Inflammatory macrophage treated with lipopolysaccharide for 1 hour (primary cell): ENCODE measurements at regions not wholly inside any gene's neighbourhood (a gene's known extent, or its start where the extent isn't known, plus 50 kb on each side); places are given as distances from the start of the nearest gene placed in this dataset.
"Not testable (repeated sequence)": the region's sequence is repeated elsewhere in the genome, so short reads cannot be mapped to it uniquely, and the experiment has no call there.

Experiments
- DNase-seq, 2 donors: peaks; one replicate each; pipeline ENCODE4 v3.0.0-alpha.2; 2020 to 2022

- no peak for DNase-seq
Measured at GRCh38 chrX:28188526-28188925, 207.3 kb upstream of the DCAF8L1 start.

GRCh38 chrX:28180096-28180495 lies 198.8 kb upstream of the DCAF8L1 start:
- DNase-seq = no peak

- no peak for DNase-seq
Measured at GRCh38 chrX:28178206-28178605, 197.0 kb upstream of the DCAF8L1 start.

- no peak for DNase-seq
Measured at GRCh38 chrX:28177202-28177601, 196.0 kb upstream of the DCAF8L1 start.

GRCh38 chrX:28170713-28171112 lies 189.5 kb upstream of the DCAF8L1 start:
- DNase-seq = no peak

- no peak for DNase-seq
Measured at GRCh38 chrX:28158019-28158777, 176.9 kb upstream of the DCAF8L1 start.

GRCh38 chrX:28152263-28152662 lies 171.0 kb upstream of the DCAF8L1 start:
- DNase-seq = not testable (repeated sequence)

- DNase-seq = no peak
Measured at GRCh38 chrX:28135378-28136047, 154.3 kb upstream of the DCAF8L1 start.

GRCh38 chrX:28133763-28134162 lies 152.5 kb upstream of the DCAF8L1 start:
- no peak for DNase-seq

GRCh38 chrX:28127662-28128061 lies 146.4 kb upstream of the DCAF8L1 start:
- DNase-seq = no peak

- no peak for DNase-seq
Measured at GRCh38 chrX:28126886-28127285, 145.6 kb upstream of the DCAF8L1 start.

- DNase-seq = no peak
Measured at GRCh38 chrX:28124416-28124815, 143.2 kb upstream of the DCAF8L1 start.

- DNase-seq = not testable (repeated sequence)
Measured at GRCh38 chrX:28120580-28121245, 139.5 kb upstream of the DCAF8L1 start.

- DNase-seq = no peak
Measured at GRCh38 chrX:28120072-28120471, 138.8 kb upstream of the DCAF8L1 start.

GRCh38 chrX:28108186-28108945 lies 127.1 kb upstream of the DCAF8L1 start:
- no peak for DNase-seq

- DNase-seq = no peak
Measured at GRCh38 chrX:28099166-28099565, 117.9 kb upstream of the DCAF8L1 start.

GRCh38 chrX:28085653-28086052 lies 104.4 kb upstream of the DCAF8L1 start:
- no peak for DNase-seq

GRCh38 chrX:28058901-28059300 lies 77.7 kb upstream of the DCAF8L1 start:
- no peak for DNase-seq

- no peak for DNase-seq
Measured at GRCh38 chrX:28042826-28043564, 61.7 kb upstream of the DCAF8L1 start.

GRCh38 chrX:28042260-28042659 lies 61.0 kb upstream of the DCAF8L1 start:
- DNase-seq = no peak

GRCh38 chrX:28039258-28039657 lies 58.0 kb upstream of the DCAF8L1 start:
- no peak for DNase-seq
